ENCODE measurements at regions not wholly inside any gene's neighbourhood (a gene's known extent, or its start where the extent isn't known, plus 50 kb on each side); places are given as distances from the start of the nearest gene placed in this dataset.

DNA sequence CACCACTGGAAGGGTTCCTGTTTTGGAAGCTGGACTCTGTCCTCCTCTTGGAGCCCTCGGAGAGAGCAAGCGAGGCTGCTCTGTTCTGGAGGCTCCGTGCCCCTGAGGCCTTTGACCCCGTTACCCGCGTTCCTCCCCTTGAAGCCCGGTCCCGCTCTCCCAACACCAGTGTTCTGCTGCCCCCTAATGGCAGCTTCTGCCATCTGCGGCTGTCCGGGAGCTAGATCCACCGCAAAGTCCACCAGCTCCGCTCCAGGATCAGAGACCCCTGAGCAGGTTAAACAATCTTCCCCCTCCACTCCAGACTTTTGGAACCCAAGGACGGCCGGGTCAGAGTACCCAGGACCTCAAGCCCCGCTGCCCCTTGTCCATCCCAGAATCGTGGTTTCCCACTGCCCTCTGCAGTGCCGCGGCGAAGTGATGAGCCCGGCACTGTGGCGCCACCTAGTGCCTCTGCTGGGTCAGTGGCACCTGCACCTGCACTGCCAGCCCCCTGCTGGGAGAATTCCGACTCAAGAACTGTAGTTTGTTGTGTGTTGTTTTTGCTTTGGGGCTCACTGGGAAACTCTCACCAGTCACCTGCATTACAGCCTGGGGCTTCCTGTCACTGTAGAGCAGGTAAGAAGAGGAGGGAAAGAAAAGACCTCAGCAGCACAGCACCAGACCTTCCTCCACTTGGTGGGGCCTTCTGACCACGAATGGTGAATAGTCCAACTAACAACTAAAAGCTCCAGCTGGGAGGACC lies 63.5 kb upstream of the NFASC start:
- no peak for TF ChIP-seq ZFX (IDR thresholded peaks at IDR 0.05)
- TF ChIP-seq, protein P1, sequence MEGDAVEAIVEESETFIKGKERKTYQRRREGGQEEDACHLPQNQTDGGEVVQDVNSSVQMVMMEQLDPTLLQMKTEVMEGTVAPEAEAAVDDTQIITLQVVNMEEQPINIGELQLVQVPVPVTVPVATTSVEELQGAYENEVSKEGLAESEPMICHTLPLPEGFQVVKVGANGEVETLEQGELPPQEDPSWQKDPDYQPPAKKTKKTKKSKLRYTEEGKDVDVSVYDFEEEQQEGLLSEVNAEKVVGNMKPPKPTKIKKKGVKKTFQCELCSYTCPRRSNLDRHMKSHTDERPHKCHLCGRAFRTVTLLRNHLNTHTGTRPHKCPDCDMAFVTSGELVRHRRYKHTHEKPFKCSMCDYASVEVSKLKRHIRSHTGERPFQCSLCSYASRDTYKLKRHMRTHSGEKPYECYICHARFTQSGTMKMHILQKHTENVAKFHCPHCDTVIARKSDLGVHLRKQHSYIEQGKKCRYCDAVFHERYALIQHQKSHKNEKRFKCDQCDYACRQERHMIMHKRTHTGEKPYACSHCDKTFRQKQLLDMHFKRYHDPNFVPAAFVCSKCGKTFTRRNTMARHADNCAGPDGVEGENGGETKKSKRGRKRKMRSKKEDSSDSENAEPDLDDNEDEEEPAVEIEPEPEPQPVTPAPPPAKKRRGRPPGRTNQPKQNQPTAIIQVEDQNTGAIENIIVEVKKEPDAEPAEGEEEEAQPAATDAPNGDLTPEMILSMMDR (conservative IDR thresholded peaks at IDR 0.05) = peak; percentile 100
- H3K27ac ChIP-seq = no peak overlapping the region

DNA sequence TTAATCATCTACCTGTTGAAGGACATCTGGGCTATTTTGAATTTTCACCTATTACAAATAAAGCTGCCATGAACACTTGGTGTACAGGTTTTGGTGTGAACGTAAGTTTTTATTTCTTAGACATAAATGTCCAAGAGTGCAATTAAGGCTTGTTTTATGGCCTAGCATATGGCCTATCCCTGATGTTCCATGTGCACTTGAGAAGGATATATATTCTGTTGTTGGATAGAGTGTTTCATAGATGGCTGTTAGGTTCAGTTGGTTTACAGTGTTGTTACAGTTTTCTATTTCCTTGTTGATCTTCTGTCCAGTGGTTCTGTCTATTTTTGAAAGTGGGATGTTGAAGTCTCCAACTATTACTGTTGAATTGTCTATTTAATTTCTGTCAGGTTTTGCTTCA lies 61.2 kb upstream of the NFASC start:
- TF ChIP-seq, protein P1 (conservative IDR thresholded peaks at IDR 0.05) = no peak
- TF ChIP-seq ZFX (IDR thresholded peaks at IDR 0.05) = no peak
- H3K27ac ChIP-seq = no peak overlapping the region

DNA sequence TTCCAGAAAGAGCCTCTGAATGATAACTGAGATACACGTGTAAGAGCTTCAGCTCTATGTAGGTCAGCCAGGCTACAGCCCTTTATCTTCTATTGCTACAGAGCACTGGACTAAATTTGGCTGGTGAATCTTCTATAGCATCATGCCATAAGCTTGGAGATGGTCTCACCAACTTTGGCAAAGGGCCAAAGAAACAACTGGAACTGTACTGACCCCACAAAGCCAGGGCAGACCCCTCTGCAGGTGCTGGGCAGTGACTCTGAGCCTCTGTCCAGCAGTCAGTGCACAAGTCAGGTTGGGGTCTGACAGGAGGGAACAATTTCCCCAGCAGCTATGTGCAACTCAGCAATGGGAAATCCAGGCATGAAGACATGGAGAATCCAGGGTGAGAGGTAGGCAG lies 57.8 kb upstream of the NFASC start:
- TF ChIP-seq ZFX (IDR thresholded peaks at IDR 0.05) = no peak
- TF ChIP-seq, protein P1 (conservative IDR thresholded peaks at IDR 0.05) = no peak
- no peak overlapping the region for H3K27ac ChIP-seq

DNA sequence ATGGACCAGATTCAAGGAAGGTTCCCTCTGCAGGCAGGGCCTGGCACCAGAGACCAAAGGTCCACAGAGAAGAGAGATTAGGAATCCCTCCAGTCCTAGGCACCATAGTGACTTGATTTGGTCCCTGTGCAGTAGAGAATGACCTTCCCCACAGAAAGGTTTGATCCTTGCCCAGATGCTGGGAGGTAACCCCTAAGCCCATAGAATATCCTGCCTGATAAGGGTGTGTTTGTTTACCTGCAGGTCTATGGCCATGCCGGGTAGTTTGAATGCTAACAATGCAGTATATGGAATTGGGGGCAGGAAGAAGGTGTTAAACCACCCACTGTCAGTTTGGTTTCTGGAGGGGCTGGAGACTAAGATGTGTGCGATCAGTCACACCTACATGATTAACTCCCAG lies 57.1 kb upstream of the NFASC start:
- H3K27ac ChIP-seq = no peak overlapping the region
- no peak for TF ChIP-seq ZFX (IDR thresholded peaks at IDR 0.05)
- TF ChIP-seq, protein P1 (conservative IDR thresholded peaks at IDR 0.05) = no peak

DNA sequence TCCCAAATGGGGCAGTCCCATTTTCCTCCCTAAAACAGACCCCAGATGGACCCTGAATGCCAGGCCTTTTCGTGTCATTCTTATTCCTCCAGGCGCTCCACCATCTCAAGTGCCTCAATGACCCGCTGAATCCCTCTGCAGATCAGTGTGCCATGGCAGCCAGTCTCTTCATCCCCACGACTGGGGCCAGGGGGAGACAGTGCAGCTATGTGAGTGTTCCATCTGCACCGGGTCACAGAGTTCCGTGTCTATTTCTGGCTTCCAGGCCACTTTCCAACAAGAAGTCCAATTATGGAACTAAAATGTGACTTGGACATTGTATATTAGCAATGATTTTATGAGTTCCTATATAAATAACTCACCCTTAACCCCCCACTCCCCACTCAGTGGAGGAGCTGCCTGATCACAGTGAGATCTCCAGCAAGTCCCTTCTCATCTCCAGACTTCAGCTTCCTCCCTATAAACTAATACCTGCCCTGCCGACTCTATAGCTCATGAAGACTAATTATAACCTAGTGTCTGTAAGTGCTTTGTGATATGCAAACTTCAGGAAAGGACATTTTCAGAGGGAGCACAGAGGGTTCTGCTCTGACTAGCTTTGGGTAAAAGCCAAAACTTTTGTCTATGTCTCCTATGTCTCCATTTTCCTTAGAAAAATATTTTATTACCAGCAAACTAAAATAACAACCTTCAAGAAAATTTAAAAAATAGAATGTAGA lies 56.3 kb upstream of the NFASC start:
- TF ChIP-seq, protein P1 (conservative IDR thresholded peaks at IDR 0.05) = no peak
- TF ChIP-seq ZFX (IDR thresholded peaks at IDR 0.05) = no peak
- H3K27ac ChIP-seq = no peak overlapping the region

DNA sequence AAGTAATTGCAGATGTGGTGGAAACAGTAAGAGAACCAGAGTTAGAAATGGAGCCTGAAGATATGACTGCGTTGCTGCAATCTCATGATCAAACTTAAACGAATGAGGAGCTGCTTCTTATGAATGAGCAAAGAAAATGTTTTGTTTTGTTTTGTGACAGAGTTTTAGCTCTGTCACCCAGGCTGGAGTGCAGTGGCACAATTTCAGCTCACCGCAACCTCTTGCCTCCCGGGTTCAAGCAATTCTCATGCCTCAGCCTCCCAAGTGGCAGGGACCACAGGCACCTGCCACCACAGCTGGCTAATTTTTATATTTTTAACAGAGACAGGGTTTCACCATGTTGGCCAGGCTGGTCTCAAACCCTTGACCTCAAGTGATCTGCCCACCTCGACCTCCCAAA lies 53.3 kb upstream of the NFASC start:
- no peak for TF ChIP-seq ZFX (IDR thresholded peaks at IDR 0.05)
- TF ChIP-seq, protein P1 (conservative IDR thresholded peaks at IDR 0.05) = no peak
- no peak overlapping the region for H3K27ac ChIP-seq

DNA sequence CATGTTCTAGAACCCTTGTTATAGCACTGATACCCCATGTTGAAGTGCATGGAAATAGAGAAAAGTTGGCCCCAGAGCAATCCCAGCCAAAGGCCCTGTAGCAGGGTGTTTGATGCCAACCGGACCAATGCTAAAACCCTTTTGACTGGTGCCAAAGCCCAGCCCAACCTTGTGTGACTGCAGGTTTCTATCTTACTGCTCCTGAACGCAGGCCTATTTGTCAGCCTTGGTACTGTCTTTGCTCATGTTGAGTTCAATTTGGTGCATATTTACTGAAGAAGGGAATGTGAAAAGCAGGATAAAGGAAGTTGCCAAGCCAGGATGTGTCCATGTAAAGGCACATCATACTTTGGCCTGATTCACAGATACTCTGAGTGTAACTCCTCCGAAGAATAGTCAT lies 51.7 kb upstream of the NFASC start:
- no peak overlapping the region for H3K27ac ChIP-seq
- TF ChIP-seq ZFX (IDR thresholded peaks at IDR 0.05) = no peak
- TF ChIP-seq, protein P1 (conservative IDR thresholded peaks at IDR 0.05) = no peak

Data from C4-2B (cell line).